Activated CD4-positive, alpha-beta memory T cell treated with anti-CD3 and anti-CD28 coated beads for 36 hours (primary cell): ENCODE measurements at regions not wholly inside any gene's neighbourhood (a gene's known extent, or its start where the extent isn't known, plus 50 kb on each side); places are given as distances from the start of the nearest gene placed in this dataset.

ENCODE experiments used
- CTCF ChIA-PET: fragments of 350-600 bp; sonication (Branson Sonifier 250); formaldehyde crosslinking; loops from one replicate; lab custom pipeline; 2021; ENCODE audit warnings: antibody characterized with exemption, inconsistent platforms; lab: Charles Lee
- POLR2A ChIA-PET: fragments of 350-600 bp; sonication (Branson Sonifier 250); formaldehyde crosslinking; loops from one replicate; lab custom pipeline; 2021; ENCODE audit warnings: antibody characterized with exemption; lab: Charles Lee
- DNase-seq: peaks from one replicate; pipeline ENCODE4 v3.0.0-alpha.2; 2020
- H3K27ac Mint-ChIP-seq: one replicate; pipeline ENCODE4 v1.8.0; 2021; ENCODE audit warnings: mixed read lengths
- H3K27me3 Mint-ChIP-seq: one replicate; pipeline ENCODE4 v1.8.0; 2021; ENCODE audit warnings: mixed read lengths
- H3K36me3 Mint-ChIP-seq: one replicate; pipeline ENCODE4 v1.8.0; 2021; ENCODE audit warnings: mixed read lengths
- H3K4me1 Mint-ChIP-seq: one replicate; pipeline ENCODE4 v1.8.0; 2021; ENCODE audit warnings: low read depth, mixed read lengths
- H3K4me3 Mint-ChIP-seq: one replicate; pipeline ENCODE4 v1.8.0; 2021; ENCODE audit warnings: mild to moderate bottlenecking, mixed read lengths
- H3K9me3 Mint-ChIP-seq: one replicate; pipeline ENCODE4 v1.8.0; 2021; ENCODE audit warnings: mixed read lengths
- intact Hi-C: fragments of 100-400 bp; cut with micrococcal nuclease; formaldehyde crosslinking; loops from one replicate; pipeline ENCODE4 v1.15.1; 2023

- Mint-ChIP-seq H3K9me3 (no peaks in the 10 kb centered on the region), H3K4me3 (no peak overlapping the region), H3K27me3 (no peaks in the 10 kb centered on the region), H3K27ac (no peak overlapping the region), H3K4me1 (no peaks in the 10 kb centered on the region), H3K36me3 (no peaks in the 10 kb centered on the region)
- DNase-seq, result no peak
- intact Hi-C loops, result no loop called here
- CTCF ChIA-PET, result no interaction called here
- POLR2A ChIA-PET, result no interaction called here
Observed at GRCh38 chr13:105316731-105317130, 1218.7 kb downstream of the EFNB2 start.

- DNase-seq, result no peak
- ChIA-PET CTCF (no interaction called here), POLR2A (no interaction called here)
Observed at GRCh38 chr13:105312906-105313305, 1222.6 kb downstream of the EFNB2 start.

GRCh38 chr13:105311094-105311493, 1224.4 kb downstream of the EFNB2 start:
- DNase-seq, result no peak
- intact Hi-C loops, result no loop called here
- Mint-ChIP-seq H3K27ac (no peak overlapping the region), H3K9me3 (no peaks in the 10 kb centered on the region), H3K4me3 (no peak overlapping the region), H3K4me1 (no peaks in the 10 kb centered on the region), H3K27me3 (no peaks in the 10 kb centered on the region), H3K36me3 (no peaks in the 10 kb centered on the region)
- CTCF ChIA-PET, result no interaction called here
- POLR2A ChIA-PET, result no interaction called here

More at GRCh38 chr13:105312906-105313305, 1222.6 kb downstream of the EFNB2 start:
- Mint-ChIP-seq H3K4me3 (no peak overlapping the region), H3K27me3 (no peaks in the 10 kb centered on the region), H3K27ac (no peak overlapping the region), H3K36me3 (no peaks in the 10 kb centered on the region), H3K9me3 (no peaks in the 10 kb centered on the region), H3K4me1 (no peaks in the 10 kb centered on the region)
- intact Hi-C loops, result no loop called here

- Mint-ChIP-seq H3K27ac (no peak overlapping the region), H3K27me3 (no peaks in the 10 kb centered on the region)
Observed at GRCh38 chr13:105307776-105308175, 1227.7 kb downstream of the EFNB2 start.

GRCh38 chr13:105297839-105298238, 1237.6 kb downstream of the EFNB2 start:
- Mint-ChIP-seq H3K27me3 (no peaks in the 10 kb centered on the region), H3K4me3 (no peak overlapping the region)

More at GRCh38 chr13:105307776-105308175, 1227.7 kb downstream of the EFNB2 start:
- no peak overlapping the region for H3K4me3 Mint-ChIP-seq
- no peaks in the 10 kb centered on the region for H3K4me1 Mint-ChIP-seq
- no peaks in the 10 kb centered on the region for H3K9me3 Mint-ChIP-seq
- ChIA-PET POLR2A (no interaction called here), CTCF (no interaction called here)
- intact Hi-C loops, result no loop called here
- H3K36me3 Mint-ChIP-seq, result no peaks in the 10 kb centered on the region
- no peak for DNase-seq

GRCh38 chr13:105291987-105292386, 1243.5 kb downstream of the EFNB2 start:
- Mint-ChIP-seq H3K4me3 (no peak overlapping the region), H3K27ac (no peak overlapping the region), H3K4me1 (no peaks in the 10 kb centered on the region), H3K36me3 (no peaks in the 10 kb centered on the region), H3K27me3 (no peaks in the 10 kb centered on the region), H3K9me3 (peaks cover 5% of the 10 kb centered on the region)
- CTCF ChIA-PET, result no interaction called here
- DNase-seq, result no peak
- POLR2A ChIA-PET, result no interaction called here
- intact Hi-C loops, result no loop called here

More at GRCh38 chr13:105297839-105298238, 1237.6 kb downstream of the EFNB2 start:
- no peaks in the 10 kb centered on the region for H3K4me1 Mint-ChIP-seq
- peaks cover 5% of the 10 kb centered on the region for H3K9me3 Mint-ChIP-seq
- no peaks in the 10 kb centered on the region for H3K36me3 Mint-ChIP-seq
- ChIA-PET CTCF (no interaction called here), POLR2A (no interaction called here)
- no peak for DNase-seq
- H3K27ac Mint-ChIP-seq, result no peak overlapping the region
- intact Hi-C loops, result no loop called here

GRCh38 chr13:105290596-105290995, 1244.9 kb downstream of the EFNB2 start:
- intact Hi-C loops, result no loop called here
- Mint-ChIP-seq H3K9me3 (peaks cover 3% of the 10 kb centered on the region), H3K4me3 (no peak overlapping the region), H3K27ac (no peak overlapping the region), H3K4me1 (no peaks in the 10 kb centered on the region), H3K27me3 (no peaks in the 10 kb centered on the region), H3K36me3 (no peaks in the 10 kb centered on the region)
- CTCF ChIA-PET, result interaction anchor here (0.6 kb wide), 1 partner anchor 122 kb away, joined by 3 read pairs; no protein-coding TSS in a partner anchor
- POLR2A ChIA-PET, result no interaction called here
- DNase-seq, result no peak

GRCh38 chr13:105285526-105285925, 1249.9 kb downstream of the EFNB2 start:
- ChIA-PET CTCF (no interaction called here), POLR2A (no interaction called here)
- Mint-ChIP-seq H3K4me1 (no peaks in the 10 kb centered on the region), H3K9me3 (no peaks in the 10 kb centered on the region), H3K27me3 (no peaks in the 10 kb centered on the region), H3K4me3 (no peak overlapping the region), H3K36me3 (no peaks in the 10 kb centered on the region), H3K27ac (no peak overlapping the region)
- intact Hi-C loops, result no loop called here
- no peak for DNase-seq

GRCh38 chr13:105282406-105283285, 1252.8 kb downstream of the EFNB2 start:
- Mint-ChIP-seq H3K27me3 (no peaks in the 10 kb centered on the region), H3K4me1 (no peaks in the 10 kb centered on the region), H3K36me3 (no peaks in the 10 kb centered on the region), H3K27ac (no peak overlapping the region), H3K9me3 (no peaks in the 10 kb centered on the region), H3K4me3 (no peak overlapping the region)
- intact Hi-C loops, result no loop called here
- no peak for DNase-seq
- POLR2A ChIA-PET, result no interaction called here
- CTCF ChIA-PET, result no interaction called here

- Mint-ChIP-seq H3K36me3 (no peaks in the 10 kb centered on the region), H3K27me3 (no peaks in the 10 kb centered on the region), H3K27ac (no peak overlapping the region), H3K4me1 (no peaks in the 10 kb centered on the region), H3K9me3 (no peaks in the 10 kb centered on the region), H3K4me3 (no peak overlapping the region)
- DNase-seq, result no peak
- ChIA-PET CTCF (no interaction called here), POLR2A (no interaction called here)
- intact Hi-C loops, result no loop called here
Observed at GRCh38 chr13:105278943-105279381, 1256.5 kb downstream of the EFNB2 start.

- peaks cover 3% of the 10 kb centered on the region for H3K27me3 Mint-ChIP-seq
- no peaks in the 10 kb centered on the region for H3K36me3 Mint-ChIP-seq
- no peak overlapping the region for H3K4me3 Mint-ChIP-seq
- no peak overlapping the region for H3K27ac Mint-ChIP-seq
- CTCF ChIA-PET, result no interaction called here
- DNase-seq, result no peak
- intact Hi-C loops, result no loop called here
- no peaks in the 10 kb centered on the region for H3K9me3 Mint-ChIP-seq
- POLR2A ChIA-PET, result no interaction called here
- no peaks in the 10 kb centered on the region for H3K4me1 Mint-ChIP-seq
Observed at GRCh38 chr13:105276571-105276970, 1258.9 kb downstream of the EFNB2 start.

- intact Hi-C loops, result no loop called here
- Mint-ChIP-seq H3K36me3 (no peaks in the 10 kb centered on the region), H3K4me3 (no peak overlapping the region), H3K27me3 (peaks cover 3% of the 10 kb centered on the region), H3K4me1 (no peaks in the 10 kb centered on the region), H3K9me3 (no peaks in the 10 kb centered on the region), H3K27ac (no peak overlapping the region)
- DNase-seq, result no peak
- POLR2A ChIA-PET, result no interaction called here
- CTCF ChIA-PET, result no interaction called here
Observed at GRCh38 chr13:105273665-105274222, 1261.7 kb downstream of the EFNB2 start.
